Esophagus muscularis mucosa (tissue), 4 donors: ENCODE measurements at regions not wholly inside any gene's neighbourhood (a gene's known extent, or its start where the extent isn't known, plus 50 kb on each side); places are given as distances from the start of the nearest gene placed in this dataset.

ENCODE experiments used
- DNase-seq: peaks from one replicate; pipeline ENCODE4 v3.0.0-alpha.2; 2017; ENCODE audit errors: extremely low spot score
- H3K27ac ChIP-seq, 4 donors: fragments of 200-600 bp; sonication (generic); replicated peaks in 1 of 4; 1 replicate in 3 of 4; 2 replicates in 1 of 4; pipeline ENCODE4 v1.5.1; 2016 to 2019; ENCODE audit warnings: mild to moderate bottlenecking in 1 of 4
- H3K27me3 ChIP-seq, 4 donors: fragments of 200-600 bp; sonication (generic); one replicate each; pipeline versions ENCODE4 v1.5.1 to v1.6.0; 2016 to 2019
- H3K36me3 ChIP-seq, 4 donors: fragments of 200-600 bp; sonication (generic); one replicate each; pipeline ENCODE4 v1.5.1; 2016 to 2019
- H3K4me1 ChIP-seq, 4 donors: fragments of 200-600 bp; sonication (generic); one replicate each; pipeline ENCODE4 v1.5.1; 2016 to 2019
- H3K4me3 ChIP-seq, 4 donors: fragments of 200-600 bp; sonication (generic); 1 replicate in 2 of 4; 2 replicates in 2 of 4; pipeline ENCODE4 v1.5.1; 2016 to 2019; ENCODE audit warnings: mild to moderate bottlenecking in 4 of 4, moderate library complexity in 1 of 4
- H3K9me3 ChIP-seq, 4 donors: fragments of 200-600 bp; sonication (generic); 1 replicate in 3 of 4; 2 replicates in 1 of 4; pipeline ENCODE4 v1.5.1; 2016 to 2019
- CTCF ChIP-seq, 3 experiments: fragments of 200-600 bp in 2 of 3; fragments of 450-650 bp in 1 of 3; sonication (generic) in 2 of 3; IDR thresholded peaks; one replicate each; pipeline ENCODE4 v1.5.1; 2017 to 2019; ENCODE audit warnings: antibody characterized with exemption in 3 of 3, mild to moderate bottlenecking in 2 of 3, moderate library complexity in 1 of 3
- EP300 ChIP-seq: sonication (generic); formaldehyde crosslinking; IDR thresholded peaks from one replicate; pipeline ENCODE4 v1.6.1; 2017; ENCODE audit warnings: antibody characterized with exemption
- POLR2A ChIP-seq: fragments of 450-650 bp; IDR thresholded peaks from one replicate; pipeline ENCODE4 v1.6.1; 2017; ENCODE audit warnings: antibody characterized with exemption, moderate library complexity, mild to moderate bottlenecking, low read depth
- POLR2AphosphoS5 ChIP-seq, 2 donors: sonication (generic); formaldehyde crosslinking; IDR thresholded peaks; one replicate each; pipeline ENCODE4 v1.6.1; 2017; ENCODE audit warnings: antibody characterized with exemption in 2 of 2
- WGBS: methylation state at CpG from one replicate; pipeline ENCODE4 v1.1.5; 2018; 5-methylcytosine and 5-hydroxymethylcytosine counted together
- intact Hi-C: fragments of 100-400 bp; cut with DNase I; formaldehyde crosslinking; loops from one replicate; pipeline ENCODE4 v1.15.1; 2023

DNA sequence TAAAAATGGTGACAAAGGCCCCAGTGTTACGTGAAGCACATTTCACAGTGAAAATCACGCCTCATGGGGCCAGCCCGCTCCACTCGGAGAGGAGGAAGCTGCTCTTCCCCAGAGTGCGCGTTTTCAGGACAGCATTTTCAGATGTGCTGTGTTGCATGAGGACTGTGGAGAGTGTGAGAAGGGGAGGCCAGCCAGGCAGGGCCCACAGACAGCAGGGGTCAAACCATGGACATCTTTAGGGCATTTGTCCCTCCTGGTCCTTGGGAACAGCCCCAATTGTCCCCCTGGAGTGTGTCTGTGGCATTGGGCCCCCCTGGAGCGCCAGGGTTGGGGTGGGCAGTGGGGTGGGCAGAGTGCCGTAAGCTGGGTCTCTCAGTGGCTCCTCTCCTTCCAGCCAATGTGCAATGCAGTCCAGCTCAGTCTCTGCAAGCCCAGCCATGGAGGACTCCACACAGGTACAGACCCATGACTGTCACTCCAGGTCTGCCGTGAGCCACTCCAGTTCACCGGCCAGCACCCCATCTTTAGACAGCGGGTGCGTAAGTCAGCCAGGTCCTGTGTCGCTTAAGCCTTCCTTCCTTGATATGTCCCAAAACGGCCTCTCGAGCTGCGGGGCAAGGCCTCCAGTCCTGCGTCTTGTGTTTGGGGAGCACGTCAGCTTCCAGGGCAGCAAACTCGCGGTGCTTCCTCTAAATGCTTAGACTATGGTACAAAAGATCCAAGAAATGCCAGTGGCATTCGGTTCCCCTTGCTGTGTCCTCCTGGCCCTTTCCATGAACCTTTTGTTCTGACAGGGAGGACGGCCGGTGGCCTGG is 159.3 kb upstream of the AFDN start:
- Histone ChIP-seq H3K36me3 (no peaks in the 10 kb centered on the region), H3K27ac (no peak overlapping the region), H3K4me1 (no peaks in the 10 kb centered on the region), H3K4me3 (no peak overlapping the region), H3K27me3 (peaks cover 0 to 4% (median 0%) of the 10 kb centered on the region in 4 donors), H3K9me3 (no peaks in the 10 kb centered on the region)
- 91% methylated on average over 23 of the region's 23 CpGs for WGBS
- TF ChIP-seq POLR2AphosphoS5 (IDR thresholded peaks at IDR 0.05) (no peak), POLR2A (no peak), EP300 (no peak), CTCF (IDR thresholded peaks at IDR 0.05) (no peak)
- DNase-seq: no peak
- intact Hi-C loops: no loop called here

GRCh38 chr6:167668019-167668753 is 158.5 kb upstream of the AFDN start:
- H3K9me3 ChIP-seq: no peaks in the 10 kb centered on the region
- WGBS: 84% methylated on average over 26 of the region's 26 CpGs
- TF ChIP-seq EP300 (no peak), POLR2A (no peak), POLR2AphosphoS5 (IDR thresholded peaks at IDR 0.05) (no peak), CTCF (IDR thresholded peaks at IDR 0.05) (no peak)
- no peaks in the 10 kb centered on the region for H3K4me1 ChIP-seq
- no peaks in the 10 kb centered on the region for H3K36me3 ChIP-seq
- peaks cover 0 to 4% (median 0%) of the 10 kb centered on the region in 4 donors for H3K27me3 ChIP-seq
- H3K4me3 ChIP-seq: no peak overlapping the region
- no peak for DNase-seq
- no peak overlapping the region for H3K27ac ChIP-seq
- intact Hi-C loops: no loop called here

- Histone ChIP-seq H3K27ac (no peak overlapping the region), H3K9me3 (no peaks in the 10 kb centered on the region), H3K27me3 (peaks cover 0 to 4% (median 0%) of the 10 kb centered on the region in 4 donors), H3K4me1 (no peaks in the 10 kb centered on the region), H3K36me3 (no peaks in the 10 kb centered on the region), H3K4me3 (no peak overlapping the region)
- DNase-seq: no peak
- 91% methylated on average over 17 of the region's 21 CpGs for WGBS
- intact Hi-C loops: no loop called here
- TF ChIP-seq POLR2AphosphoS5 (IDR thresholded peaks at IDR 0.05) (no peak), CTCF (IDR thresholded peaks at IDR 0.05) (no peak), POLR2A (no peak), EP300 (no peak)
These were observed 157.8 kb upstream of the AFDN start for GRCh38 chr6:167668754-167669552.

DNA sequence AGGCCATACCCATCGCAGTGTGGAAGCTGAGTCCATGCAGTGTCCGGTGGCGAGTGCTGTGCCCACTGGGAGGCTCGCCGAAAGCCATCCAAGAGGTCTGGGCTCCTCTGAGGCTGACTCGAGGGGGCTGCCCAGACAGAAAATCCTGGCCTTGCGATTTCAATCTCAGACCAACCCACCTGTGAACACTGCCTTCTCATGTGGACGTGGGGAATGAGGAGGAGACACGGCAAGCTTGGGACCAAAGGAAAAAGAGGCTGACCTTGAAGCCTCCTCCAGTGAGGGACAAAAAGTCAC is 157.2 kb upstream of the AFDN start:
- no peak for TF ChIP-seq CTCF (IDR thresholded peaks at IDR 0.05)
- TF ChIP-seq POLR2AphosphoS5 (IDR thresholded peaks at IDR 0.05): no peak
- TF ChIP-seq EP300: no peak
- TF ChIP-seq POLR2A: no peak
- H3K4me1 ChIP-seq: no peaks in the 10 kb centered on the region
- WGBS: 93% methylated on average over 8 of the region's 9 CpGs

More for the DNA sequence above, 157.2 kb upstream of the AFDN start:
- Histone ChIP-seq H3K27ac (no peak overlapping the region), H3K27me3 (peaks cover 0 to 4% (median 0%) of the 10 kb centered on the region in 4 donors), H3K9me3 (no peaks in the 10 kb centered on the region), H3K4me3 (no peak overlapping the region), H3K36me3 (no peaks in the 10 kb centered on the region)
- DNase-seq: no peak
- intact Hi-C loops: no loop called here
